ENCODE measurements at regions not wholly inside any gene's neighbourhood (a gene's known extent, or its start where the extent isn't known, plus 50 kb on each side); places are given as distances from the start of the nearest gene placed in this dataset.

- no peak overlapping the region for H3K4me3 ChIP-seq
- no peaks in the 10 kb centered on the region for H3K9me3 ChIP-seq
- TF ChIP-seq Cebpa-rat (IDR thresholded peaks at IDR 0.05) = no peak
- H3K27ac ChIP-seq = no peak overlapping the region
- no peaks in the 10 kb centered on the region for H3K27me3 ChIP-seq
- no peak overlapping the region for H3K9ac ChIP-seq
- H3K4me1 ChIP-seq = peaks cover 18% of the 10 kb centered on the region
- H4K20me1 ChIP-seq = no peaks in the 10 kb centered on the region
- H3K36me3 ChIP-seq = no peaks in the 10 kb centered on the region
- no peak overlapping the region for H3K4me2 ChIP-seq
Observed at GRCh38 chr10:8618834-8619233, 564.3 kb downstream of the GATA3 start.

DNA sequence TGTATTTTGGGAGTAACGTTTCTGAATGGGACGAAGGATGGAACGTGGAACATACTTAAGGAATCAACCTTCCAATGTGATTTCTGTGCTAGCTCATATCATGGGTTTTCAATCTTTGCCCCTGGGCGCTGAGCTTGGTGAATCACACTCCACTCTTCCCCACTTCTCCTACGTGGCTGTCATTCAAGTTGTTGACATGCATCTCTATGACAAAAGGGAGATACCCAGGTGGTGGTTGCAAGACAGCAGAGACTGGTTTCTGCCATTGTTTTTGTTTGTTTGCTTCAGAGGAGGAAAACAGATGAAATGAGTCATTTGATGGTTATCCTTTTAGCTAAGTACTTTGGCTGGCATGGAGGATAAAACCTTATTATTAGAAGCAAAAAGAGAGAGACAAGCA, 573.9 kb downstream of the GATA3 start:
- H3K4me2 ChIP-seq = no peak overlapping the region
- H3K36me3 ChIP-seq = no peaks in the 10 kb centered on the region
- no peaks in the 10 kb centered on the region for H3K4me1 ChIP-seq
- H3K9ac ChIP-seq = no peak overlapping the region
- no peak overlapping the region for H3K4me3 ChIP-seq
- no peaks in the 10 kb centered on the region for H3K9me3 ChIP-seq
- H3K27me3 ChIP-seq = no peaks in the 10 kb centered on the region
- no peak for TF ChIP-seq Cebpa-rat (IDR thresholded peaks at IDR 0.05)
- H4K20me1 ChIP-seq = no peaks in the 10 kb centered on the region
- H3K27ac ChIP-seq = no peak overlapping the region

DNA sequence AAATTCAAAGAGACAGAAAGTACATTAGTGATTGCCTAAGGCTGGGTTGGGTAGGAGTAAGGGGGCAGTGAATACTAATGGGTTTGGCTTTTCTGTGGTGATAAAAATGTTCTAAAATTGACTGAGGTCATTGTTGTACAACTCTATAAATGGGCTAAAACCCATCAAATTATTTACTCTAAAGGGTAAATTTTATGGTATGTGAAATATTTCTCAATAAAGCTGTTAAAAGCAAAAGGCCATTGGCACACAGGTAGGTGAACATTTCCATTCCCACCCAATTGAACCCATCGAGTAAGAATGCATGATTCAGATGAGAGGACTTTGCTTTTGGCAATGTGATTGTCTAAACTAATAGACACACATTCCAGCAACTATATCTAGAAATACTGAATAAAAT, 579.4 kb downstream of the GATA3 start:
- Histone ChIP-seq H3K4me1 (no peaks in the 10 kb centered on the region), H4K20me1 (no peaks in the 10 kb centered on the region), H3K4me3 (no peak overlapping the region), H3K9ac (no peak overlapping the region), H3K36me3 (no peaks in the 10 kb centered on the region), H3K27me3 (no peaks in the 10 kb centered on the region), H3K4me2 (no peak overlapping the region), H3K9me3 (no peaks in the 10 kb centered on the region), H3K27ac (no peak overlapping the region)
- TF ChIP-seq Cebpa-rat (IDR thresholded peaks at IDR 0.05) = no peak

DNA sequence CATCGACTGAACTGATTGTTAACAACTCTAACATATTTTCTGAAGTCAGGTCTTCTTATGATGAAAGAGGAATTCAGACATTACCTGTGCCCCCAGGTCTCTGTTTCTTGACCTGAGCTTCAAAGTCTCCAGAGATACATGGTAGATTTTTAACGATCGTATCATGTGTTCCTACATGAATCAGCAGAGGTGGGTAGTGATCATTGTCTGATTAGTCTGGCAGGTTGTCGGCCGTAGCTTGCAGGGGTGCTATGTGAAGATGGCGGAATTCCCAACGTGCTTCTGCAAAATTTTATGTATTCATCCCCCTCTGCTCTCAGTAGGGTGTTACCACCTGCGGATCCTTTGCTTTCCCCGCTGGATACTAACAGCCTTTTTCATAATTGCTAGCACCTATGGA, 581.9 kb downstream of the GATA3 start:
- H4K20me1 ChIP-seq = no peaks in the 10 kb centered on the region
- no peaks in the 10 kb centered on the region for H3K36me3 ChIP-seq
- no peaks in the 10 kb centered on the region for H3K27me3 ChIP-seq
- no peak overlapping the region for H3K4me2 ChIP-seq
- H3K4me1 ChIP-seq = no peaks in the 10 kb centered on the region
- H3K4me3 ChIP-seq = no peak overlapping the region
- no peaks in the 10 kb centered on the region for H3K9me3 ChIP-seq
- H3K9ac ChIP-seq = no peak overlapping the region
- TF ChIP-seq Cebpa-rat (IDR thresholded peaks at IDR 0.05) = no peak
- no peak overlapping the region for H3K27ac ChIP-seq

- Histone ChIP-seq H3K36me3 (no peaks in the 10 kb centered on the region), H3K27me3 (no peaks in the 10 kb centered on the region), H3K4me1 (no peaks in the 10 kb centered on the region), H3K4me2 (no peak overlapping the region), H3K4me3 (no peak overlapping the region), H3K27ac (no peak overlapping the region), H4K20me1 (no peaks in the 10 kb centered on the region), H3K9ac (no peak overlapping the region), H3K9me3 (peaks cover 4% of the 10 kb centered on the region; the same call in 1 of the 2 replicates)
- TF ChIP-seq Cebpa-rat (IDR thresholded peaks at IDR 0.05) = no peak
Observed at GRCh38 chr10:8637640-8638039, 583.2 kb downstream of the GATA3 start.

GRCh38 chr10:8638088-8638672, 583.7 kb downstream of the GATA3 start:
- Histone ChIP-seq H3K4me2 (no peak overlapping the region), H3K4me3 (no peak overlapping the region), H3K27me3 (no peaks in the 10 kb centered on the region), H3K4me1 (no peaks in the 10 kb centered on the region), H3K9ac (no peak overlapping the region), H3K9me3 (peaks cover 5% of the 10 kb centered on the region; the same call in 1 of the 2 replicates), H3K27ac (no peak overlapping the region), H4K20me1 (no peaks in the 10 kb centered on the region), H3K36me3 (no peaks in the 10 kb centered on the region)
- no peak for TF ChIP-seq Cebpa-rat (IDR thresholded peaks at IDR 0.05)

GRCh38 chr10:8639486-8640185, 585.1 kb downstream of the GATA3 start:
- Histone ChIP-seq H3K36me3 (no peaks in the 10 kb centered on the region), H3K4me3 (no peak overlapping the region), H3K4me1 (no peaks in the 10 kb centered on the region), H3K27ac (no peak overlapping the region), H3K27me3 (no peaks in the 10 kb centered on the region), H3K9ac (no peak overlapping the region), H4K20me1 (no peaks in the 10 kb centered on the region), H3K4me2 (no peak overlapping the region), H3K9me3 (peaks cover 5% of the 10 kb centered on the region; the same call in 1 of the 2 replicates)
- TF ChIP-seq Cebpa-rat (IDR thresholded peaks at IDR 0.05) = no peak

GRCh38 chr10:8640301-8640700, 585.8 kb downstream of the GATA3 start:
- Histone ChIP-seq H4K20me1 (no peaks in the 10 kb centered on the region), H3K27ac (no peak overlapping the region), H3K27me3 (no peaks in the 10 kb centered on the region)

DNA sequence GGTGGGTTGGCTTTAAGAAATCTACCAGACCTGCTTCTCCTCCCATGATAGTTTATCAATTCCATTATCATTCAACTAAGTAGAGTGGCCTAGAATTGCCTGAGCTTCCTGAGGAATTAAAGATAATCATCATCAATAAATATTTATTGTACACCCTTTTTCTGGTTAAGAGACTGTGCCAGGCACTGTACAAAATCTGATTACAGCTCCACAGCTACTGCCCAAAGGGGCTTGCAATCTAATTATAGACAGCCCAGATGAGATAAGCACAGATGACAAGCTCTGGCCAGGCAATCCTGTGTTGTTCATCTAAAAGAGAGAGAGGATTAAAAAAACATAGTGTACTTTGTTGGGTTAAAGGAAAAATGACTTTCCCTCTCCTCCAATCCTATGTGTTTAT, 586.4 kb downstream of the GATA3 start:
- no peaks in the 10 kb centered on the region for H4K20me1 ChIP-seq
- no peaks in the 10 kb centered on the region for H3K4me1 ChIP-seq
- H3K27me3 ChIP-seq = no peaks in the 10 kb centered on the region
- H3K27ac ChIP-seq = no peak overlapping the region
- no peaks in the 10 kb centered on the region for H3K36me3 ChIP-seq
- peaks cover 5% of the 10 kb centered on the region; the same call in 1 of the 2 replicates for H3K9me3 ChIP-seq
- TF ChIP-seq Cebpa-rat (IDR thresholded peaks at IDR 0.05) = no peak
- H3K4me3 ChIP-seq = no peak overlapping the region
- H3K9ac ChIP-seq = no peak overlapping the region
- no peak overlapping the region for H3K4me2 ChIP-seq

More at GRCh38 chr10:8640301-8640700, 585.8 kb downstream of the GATA3 start:
- peaks cover 5% of the 10 kb centered on the region; the same call in 1 of the 2 replicates for H3K9me3 ChIP-seq
- no peak for TF ChIP-seq Cebpa-rat (IDR thresholded peaks at IDR 0.05)
- H3K36me3 ChIP-seq = no peaks in the 10 kb centered on the region
- no peak overlapping the region for H3K4me2 ChIP-seq
- H3K4me1 ChIP-seq = no peaks in the 10 kb centered on the region
- H3K9ac ChIP-seq = no peak overlapping the region
- no peak overlapping the region for H3K4me3 ChIP-seq

GRCh38 chr10:8656261-8656660, 601.8 kb downstream of the GATA3 start:
- Histone ChIP-seq H3K27ac (no peak overlapping the region), H3K9me3 (no peaks in the 10 kb centered on the region), H3K4me1 (no peaks in the 10 kb centered on the region), H3K4me2 (no peak overlapping the region), H4K20me1 (no peaks in the 10 kb centered on the region), H3K36me3 (no peaks in the 10 kb centered on the region), H3K4me3 (no peak overlapping the region), H3K9ac (no peak overlapping the region), H3K27me3 (no peaks in the 10 kb centered on the region)
- TF ChIP-seq Cebpa-rat (IDR thresholded peaks at IDR 0.05) = no peak

Measured in BLaER1 (cell line).